T-helper 2 cell (primary cell): ENCODE measurements at regions not wholly inside any gene's neighbourhood (a gene's known extent, or its start where the extent isn't known, plus 50 kb on each side); places are given as distances from the start of the nearest gene placed in this dataset.
A peak's percentile ranks its signal among the peaks of the same experiment; 100 is the strongest.

Source experiments
- DNase-seq, 5 experiments: peaks; one replicate each; pipeline versions ENCODE4 v3.0.0 to v3.0.0-alpha.2; 2012 to 2022

DNA sequence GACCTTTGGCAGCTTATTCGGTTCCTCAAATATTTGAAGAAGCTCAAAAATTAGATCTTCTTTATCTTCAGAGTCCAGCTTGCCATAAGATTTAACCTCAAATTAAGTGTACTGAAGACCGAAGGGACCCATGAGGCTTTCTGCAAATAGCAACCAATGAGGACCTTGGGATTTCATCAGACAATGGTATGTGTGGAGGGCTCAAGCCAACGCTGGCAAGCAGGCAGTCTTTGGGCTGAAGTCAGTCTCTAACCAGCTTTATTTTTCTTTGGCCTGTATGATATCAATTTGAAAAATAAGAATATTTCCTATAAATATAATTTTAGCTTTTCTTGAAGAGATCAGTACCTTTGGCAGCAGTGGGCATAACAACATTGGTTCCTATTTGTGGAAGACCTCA is 692.7 kb downstream of the MCTP2 start:
- no peak for DNase-seq

DNA sequence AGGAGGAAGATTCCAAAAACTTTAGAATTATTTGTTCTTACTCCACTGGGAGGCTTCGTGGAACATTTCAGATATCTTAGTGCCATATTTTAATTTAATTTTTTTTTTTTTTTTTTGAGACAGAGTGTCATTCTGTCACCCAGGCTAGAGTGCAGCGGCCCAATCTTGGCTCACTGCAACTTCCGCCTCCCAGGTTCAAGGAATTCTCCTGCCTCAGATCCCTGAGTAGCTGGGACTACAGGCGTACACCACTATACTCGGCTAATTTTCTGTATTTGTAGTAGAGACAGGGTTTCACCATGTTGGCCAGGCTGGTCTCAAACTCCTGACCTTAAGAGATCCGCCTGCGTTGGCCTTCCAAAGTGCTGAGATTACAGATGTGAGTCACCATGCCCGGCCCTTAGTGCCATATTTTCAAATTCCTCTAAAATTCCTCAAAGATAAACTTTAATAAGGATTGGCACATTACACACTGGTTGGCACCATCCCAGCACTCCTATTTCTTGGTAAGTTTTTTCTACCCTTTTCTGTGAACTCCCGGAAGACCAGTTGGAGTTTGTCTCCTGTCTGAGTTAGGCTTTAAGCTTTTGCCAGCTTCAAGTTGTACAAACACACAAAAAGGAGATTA is 693.7 kb downstream of the MCTP2 start:
- DNase-seq: no peak

DNA sequence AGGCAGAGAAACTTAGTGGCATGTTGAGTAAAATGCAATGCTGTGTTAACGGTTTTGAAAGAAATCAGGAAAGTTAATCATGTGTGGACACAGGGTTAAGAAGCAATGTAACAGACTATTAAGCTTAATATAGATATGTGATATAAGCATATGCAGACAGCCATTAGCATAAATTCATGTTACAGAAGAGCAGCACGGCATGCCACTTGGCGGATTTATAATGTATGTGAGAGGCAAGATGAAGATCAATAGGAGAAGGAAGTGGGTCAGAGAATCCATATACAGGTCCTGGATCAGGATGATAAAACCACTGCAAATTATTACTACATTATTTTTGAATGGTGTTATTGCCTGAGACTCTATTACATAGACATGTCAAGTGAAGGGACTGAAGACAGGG is 694.3 kb downstream of the MCTP2 start:
- no peak for DNase-seq

DNA sequence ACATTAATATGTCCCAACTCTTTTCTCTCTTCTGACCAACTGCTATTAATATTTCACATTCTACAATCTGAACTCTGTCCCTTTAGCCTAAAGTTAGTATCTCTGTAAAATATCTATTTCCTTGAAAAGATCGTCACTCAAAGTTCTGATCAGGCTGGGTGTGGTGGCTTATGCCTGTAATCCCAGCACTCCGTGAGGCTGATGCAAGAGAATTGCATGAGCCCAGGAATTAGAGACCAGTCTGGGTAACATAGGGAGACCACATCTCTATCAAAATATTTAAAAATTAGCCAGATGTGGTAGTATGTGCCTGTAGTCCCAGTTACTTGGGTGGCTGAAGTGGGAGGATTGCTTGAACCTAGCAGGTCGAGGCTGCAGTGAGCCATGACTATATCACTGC is 695.6 kb downstream of the MCTP2 start:
- no peak for DNase-seq

DNA sequence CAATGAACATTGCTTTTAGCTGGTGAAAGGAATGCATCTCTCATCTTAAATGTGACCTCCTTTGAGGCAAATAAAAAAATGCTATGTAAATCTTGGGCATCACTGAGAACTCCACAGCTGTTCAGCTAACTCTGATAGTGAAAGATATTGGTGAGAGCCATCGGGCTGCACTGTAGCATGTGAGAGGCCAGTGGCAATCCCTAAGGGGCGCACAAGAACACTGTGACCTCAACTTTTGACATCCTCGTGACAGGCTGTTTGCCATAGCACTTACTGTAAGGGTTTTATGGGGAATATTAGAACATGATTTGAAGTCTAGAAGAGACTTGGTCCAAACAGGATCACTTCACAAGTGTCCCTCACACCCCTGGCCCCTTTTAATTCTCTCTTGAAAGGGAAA is 697.9 kb downstream of the MCTP2 start:
- no peak for DNase-seq

DNA sequence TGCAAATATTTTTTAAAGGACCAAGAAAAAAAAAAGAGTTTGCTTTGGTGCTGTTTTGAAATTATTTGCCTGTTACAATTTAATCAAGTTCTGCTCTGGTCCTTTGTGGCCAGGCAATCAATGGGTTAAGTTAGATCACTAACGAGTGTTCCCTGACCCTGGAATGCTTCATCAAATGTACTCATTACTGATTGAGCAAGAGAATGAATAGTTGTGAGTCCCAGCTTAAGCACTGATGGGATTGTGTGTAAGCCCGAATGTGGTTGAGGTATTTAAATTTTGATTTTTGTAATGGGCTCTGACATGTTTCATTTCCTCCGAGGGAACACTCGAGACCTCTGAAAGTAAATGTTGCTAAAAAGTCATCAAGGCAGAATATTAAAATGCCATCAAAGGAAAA is 699.1 kb downstream of the MCTP2 start:
- no peak for DNase-seq

DNA sequence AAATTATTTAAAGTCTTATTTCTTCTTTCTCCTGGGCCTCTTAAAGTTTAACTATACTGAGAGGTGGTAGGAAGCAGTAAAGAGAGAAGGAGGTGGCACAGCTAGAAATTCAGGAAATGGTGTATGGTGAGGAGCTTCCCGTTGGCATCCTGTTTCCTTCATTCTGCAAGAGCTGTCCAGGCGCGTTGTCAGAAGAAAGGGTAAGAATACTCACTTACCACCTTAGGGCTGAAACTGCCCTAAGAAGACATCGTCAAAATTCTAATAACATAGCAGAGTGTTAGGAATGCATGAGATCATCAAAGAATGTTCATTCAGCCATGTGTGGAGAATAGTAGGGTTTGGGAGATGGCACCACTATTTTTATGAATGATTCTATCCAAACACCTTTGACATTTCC is 699.6 kb downstream of the MCTP2 start:
- DNase-seq: no peak

DNA sequence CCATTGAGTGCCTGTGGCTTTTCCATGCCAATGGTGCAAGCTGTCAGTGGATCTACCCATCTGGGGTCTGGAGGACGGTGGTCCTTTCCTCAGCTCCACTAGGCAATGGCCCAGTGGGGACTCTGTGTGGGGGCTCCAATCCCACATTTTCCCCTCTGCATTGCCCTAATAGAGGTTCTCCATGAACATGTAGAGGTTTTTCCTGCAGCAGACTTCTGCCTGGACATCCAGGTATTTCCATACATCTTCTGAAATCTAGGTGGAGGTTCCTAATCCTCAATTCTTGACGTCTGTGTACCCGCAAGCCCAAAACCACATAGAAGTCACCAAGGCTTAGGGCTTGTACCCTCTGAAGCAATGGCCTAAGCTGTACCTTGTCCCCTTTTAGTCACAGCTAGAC is 703.1 kb downstream of the MCTP2 start:
- no peak for DNase-seq

DNA sequence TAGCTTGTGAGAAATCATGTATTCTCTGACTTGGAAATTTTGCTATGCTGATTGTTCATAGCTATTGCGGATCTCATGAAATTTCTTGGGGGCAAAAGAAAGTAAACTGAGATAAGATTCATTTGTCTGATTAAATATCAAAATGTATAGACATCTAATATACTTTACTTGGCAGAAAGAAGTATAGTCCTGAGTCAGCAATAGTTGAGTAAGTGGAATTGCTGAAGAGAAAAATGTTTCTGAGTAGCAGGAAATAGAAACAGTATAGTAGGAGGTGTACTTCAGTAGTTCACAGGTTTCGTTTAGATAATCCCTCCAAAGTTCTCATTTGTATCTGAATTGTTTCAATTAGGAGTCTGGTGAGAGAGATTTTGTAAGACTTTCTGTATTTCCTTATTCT is 705.9 kb downstream of the MCTP2 start:
- DNase-seq: no peak

DNA sequence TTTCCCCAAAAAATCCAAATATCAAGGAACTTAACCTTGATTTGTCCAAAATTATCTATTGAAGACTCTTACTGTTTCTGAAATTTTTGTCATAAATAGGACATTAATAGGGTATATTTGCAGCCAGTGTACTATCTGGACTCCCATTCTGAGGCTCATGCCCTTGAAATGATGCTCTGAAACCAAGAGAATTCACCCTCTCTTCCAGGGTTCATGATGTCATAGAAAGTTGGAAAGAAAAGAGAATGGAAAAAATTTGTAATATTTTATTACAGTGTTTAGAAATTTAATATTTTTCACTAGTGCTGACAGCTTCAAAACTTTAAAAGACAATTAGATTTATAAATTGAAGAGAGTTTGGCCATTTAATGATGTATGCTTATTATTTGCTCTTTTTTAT is 712.5 kb downstream of the MCTP2 start:
- no peak for DNase-seq

DNA sequence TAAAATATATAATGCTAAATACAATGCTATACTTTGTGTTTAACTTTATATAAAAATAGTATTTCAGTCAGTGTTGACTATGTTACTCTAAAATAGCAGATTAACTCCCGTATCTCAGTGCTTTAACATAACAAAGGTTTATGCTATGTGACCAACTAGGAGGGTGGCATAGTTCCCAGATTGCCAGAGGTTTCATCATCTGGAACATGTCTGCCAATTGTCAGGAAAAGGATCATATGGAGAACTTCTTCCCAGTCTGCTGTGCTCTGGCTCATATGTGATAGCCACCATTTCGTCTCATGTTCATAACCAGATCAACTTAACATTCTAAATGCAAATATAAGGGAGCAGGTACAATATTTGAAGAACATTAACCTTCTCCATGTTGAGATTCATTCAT is 720.2 kb downstream of the MCTP2 start:
- DNase-seq: no peak

DNA sequence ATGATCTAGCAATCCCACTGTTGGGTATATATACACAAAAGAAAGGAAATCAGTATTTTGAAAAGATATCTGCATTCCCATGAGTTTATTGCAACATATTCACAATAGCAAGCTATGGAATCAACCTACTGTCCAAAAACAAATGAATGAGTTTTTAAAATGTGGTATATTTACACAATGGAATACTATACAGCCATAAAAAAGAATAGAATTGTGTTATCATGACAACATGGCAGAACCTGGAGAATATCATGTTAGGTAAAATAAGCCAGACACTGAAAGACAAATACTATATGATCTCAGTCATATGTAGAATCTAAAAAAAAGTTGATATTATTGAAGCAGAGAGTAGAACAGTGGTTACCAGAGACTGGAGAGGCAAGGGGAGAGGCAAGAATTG is 732.6 kb downstream of the MCTP2 start:
- no peak for DNase-seq

DNA sequence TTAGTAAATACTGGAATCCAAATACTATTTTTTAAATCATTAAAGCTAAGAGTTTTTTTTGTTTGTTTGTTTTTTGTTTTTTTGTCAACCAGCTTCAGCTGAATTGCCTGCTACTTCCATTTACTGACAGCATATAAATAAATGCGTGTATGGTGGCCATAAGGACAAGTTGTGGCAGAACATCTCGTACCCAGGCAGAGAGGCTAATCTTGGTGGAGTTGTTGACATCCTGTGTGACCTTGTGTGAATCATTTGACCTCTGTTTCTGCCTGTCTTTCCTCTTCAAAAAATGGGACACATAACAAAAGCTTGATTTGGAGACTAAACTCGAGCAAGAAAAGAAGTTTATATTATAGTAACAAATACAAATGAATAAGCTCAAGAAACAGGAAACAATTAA is 734.2 kb downstream of the MCTP2 start:
- no peak for DNase-seq

DNA sequence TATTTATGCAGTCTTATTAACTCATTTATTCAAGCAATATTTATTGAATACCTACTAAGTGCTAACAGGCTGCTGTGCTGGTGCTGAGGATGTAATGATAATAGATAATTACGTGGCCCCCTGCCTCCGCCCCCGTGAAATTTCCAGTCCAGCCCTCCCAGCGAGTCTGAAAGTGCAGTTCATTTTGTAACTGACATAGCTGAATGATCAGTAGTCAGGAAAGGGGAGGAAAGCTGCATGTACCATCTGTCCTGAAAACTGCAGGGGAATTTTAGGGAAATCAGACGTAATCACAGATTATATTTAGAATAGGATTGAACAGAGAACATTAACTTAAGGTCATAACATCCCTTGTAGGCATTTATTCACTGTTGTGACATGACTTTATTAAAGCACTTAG is 736.8 kb downstream of the MCTP2 start:
- DNase-seq: no peak

DNA sequence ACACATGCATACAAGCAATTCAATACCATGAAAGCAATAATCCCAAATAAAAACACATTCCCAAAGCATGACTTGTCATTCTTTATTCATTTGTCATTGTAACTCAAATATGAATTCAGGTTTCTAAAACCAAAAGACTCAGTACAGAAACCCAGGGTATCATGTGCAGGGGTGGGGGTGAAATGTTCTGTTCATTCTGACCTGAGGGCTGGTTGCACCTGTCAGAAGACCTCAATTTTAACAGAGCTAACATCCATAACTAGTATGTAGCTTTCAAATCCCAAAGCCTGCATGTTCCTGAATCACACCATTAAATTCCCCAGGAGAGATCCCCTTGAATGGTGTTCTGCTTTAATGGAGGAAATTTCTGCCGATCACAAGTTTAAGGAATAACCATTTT is 738.7 kb downstream of the MCTP2 start:
- DNase-seq: no peak

DNA sequence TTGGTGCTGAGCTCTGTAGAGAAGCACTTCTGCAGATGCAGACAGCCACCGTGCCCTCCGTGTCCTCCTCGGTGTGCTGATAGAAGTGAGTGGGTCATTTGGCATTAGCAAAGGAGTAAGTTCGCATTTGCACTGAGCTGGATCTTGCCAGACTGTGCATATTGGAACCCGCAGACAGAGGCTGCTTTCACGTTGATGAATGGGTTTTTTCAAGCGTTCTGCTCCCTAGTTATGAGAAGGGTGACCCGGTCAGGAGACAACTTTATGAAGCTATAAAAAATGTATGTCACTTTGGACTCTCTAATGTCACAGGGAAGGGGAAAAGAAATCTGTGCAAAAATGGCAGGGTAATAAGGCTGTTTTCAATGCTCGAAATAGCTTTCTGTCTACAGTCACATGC is 739.4 kb downstream of the MCTP2 start:
- no peak for DNase-seq

DNA sequence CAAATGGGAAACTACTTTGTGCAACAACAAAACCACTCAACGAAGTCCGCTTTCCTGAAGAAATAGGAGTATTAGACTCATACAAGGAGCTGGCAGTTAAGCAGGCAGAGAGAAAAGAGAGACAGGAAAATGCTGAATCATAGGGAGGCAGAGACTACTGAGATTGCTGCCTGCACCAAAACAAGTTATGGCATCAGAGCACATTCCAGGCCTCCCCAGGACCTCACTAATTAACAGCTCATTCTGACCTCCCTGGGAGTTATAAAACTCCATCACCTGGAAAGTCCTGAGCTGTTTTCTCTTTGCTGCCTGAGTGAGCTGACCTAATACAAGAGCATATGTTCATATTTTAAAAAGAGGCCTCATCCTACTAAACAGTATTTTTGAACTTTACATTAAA is 741.0 kb downstream of the MCTP2 start:
- DNase-seq: no peak

DNA sequence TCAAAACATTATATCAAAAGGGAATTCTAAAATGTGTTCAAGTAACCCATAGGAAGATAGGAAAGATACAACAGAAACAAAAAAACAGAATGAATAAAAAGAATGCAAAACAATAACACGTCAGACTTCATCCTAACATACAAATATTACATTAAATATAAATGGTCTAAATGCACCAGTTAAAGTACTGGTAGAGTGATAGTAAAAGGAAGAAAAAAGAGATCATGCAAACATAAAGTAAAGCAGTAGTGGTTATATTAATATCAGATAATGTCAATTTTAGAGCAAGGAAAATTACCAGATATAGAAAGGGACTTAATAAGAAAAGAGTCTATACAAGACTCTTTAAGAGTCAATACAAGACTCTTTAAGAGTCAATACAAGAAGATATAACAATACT is 755.7 kb downstream of the MCTP2 start:
- DNase-seq: no peak

DNA sequence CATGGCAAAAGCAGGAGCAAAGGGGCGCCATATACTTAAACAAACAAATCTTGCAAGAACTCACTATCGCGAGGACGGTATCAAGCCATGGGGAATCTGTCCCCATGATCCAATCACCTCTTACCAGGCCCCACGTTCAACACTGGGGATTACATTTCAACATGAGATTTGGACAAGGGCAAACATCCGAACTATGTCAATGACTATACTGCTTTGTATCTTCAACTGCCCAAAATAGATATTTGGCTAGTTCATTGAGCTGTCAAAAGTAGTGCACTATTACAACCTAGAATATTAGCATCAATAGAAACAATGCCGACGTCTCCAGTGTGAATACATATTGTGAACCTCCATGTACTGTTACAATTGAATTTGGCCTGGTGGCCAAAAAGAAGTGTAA is 760.4 kb downstream of the MCTP2 start:
- DNase-seq: no peak

DNA sequence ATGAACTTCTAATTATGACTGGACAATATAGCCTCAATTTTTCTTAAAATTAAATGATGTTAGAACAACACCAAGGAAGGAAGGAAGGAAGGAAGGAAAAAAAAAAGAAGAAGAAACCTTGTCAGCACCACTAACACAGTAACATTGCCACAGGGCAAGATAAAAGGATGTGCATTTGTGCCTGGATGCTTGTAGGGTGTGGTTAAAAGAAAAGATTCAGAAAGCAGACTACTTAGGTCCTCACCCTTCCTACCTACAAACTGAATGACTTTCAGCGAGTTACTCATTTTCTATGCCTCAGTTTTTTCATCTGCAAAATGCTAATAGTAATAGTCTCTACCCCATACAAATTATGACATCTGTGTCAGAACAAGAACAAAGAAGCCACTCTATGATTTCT is 778.3 kb downstream of the MCTP2 start:
- DNase-seq: no peak

DNA sequence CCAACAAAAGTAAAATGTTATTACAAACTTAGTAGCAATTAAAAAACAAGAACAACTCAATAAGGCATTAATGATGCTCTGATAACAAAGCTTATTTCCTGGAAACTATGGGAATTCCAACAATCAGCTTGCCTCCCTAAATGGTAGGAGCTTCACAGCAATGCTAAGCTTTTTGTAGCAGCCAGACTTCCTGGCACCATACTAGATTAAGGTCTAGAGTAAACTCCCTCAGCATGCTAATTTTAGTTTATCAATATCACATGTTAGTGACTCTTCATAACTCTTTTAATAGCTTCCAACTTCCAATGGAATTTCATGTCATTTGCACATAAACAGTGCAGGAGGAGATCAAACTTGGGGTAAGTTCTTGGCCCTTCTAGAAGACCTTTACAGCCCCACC is 782.0 kb downstream of the MCTP2 start:
- DNase-seq: no peak

DNA sequence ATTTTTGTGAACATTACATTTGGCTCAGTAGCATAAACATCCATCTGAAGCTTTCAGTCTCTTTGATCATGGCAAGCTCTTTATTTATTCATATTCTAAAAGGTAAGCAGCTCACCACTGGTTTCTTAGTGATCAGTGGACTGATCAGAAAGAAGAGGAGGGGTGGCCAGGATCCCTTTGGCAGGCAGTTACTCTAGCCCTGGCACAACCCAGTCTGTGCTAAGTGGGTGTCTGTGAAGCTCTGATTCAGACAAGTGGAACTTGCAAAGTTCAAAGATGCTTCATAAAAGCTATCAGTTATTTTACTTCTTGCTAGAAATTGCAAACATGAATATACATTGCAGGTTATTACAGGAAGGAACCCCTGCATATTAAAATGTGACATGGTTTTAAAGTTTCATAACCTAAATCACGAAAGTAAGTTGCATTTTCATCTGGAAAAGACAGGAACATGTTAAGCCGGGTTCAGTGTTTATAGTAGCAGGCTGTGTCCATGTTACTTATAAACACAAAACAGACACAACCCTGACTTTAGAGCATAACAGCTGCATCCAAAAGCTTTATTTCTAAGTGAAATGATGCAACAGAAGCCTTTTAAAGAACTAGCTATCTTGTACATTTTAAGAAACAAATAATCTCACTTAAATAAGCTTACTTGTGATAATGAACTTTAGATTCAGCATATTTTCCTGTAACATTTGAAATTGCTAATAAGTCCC is 785.3 kb downstream of the MCTP2 start:
- DNase-seq: no peak

DNA sequence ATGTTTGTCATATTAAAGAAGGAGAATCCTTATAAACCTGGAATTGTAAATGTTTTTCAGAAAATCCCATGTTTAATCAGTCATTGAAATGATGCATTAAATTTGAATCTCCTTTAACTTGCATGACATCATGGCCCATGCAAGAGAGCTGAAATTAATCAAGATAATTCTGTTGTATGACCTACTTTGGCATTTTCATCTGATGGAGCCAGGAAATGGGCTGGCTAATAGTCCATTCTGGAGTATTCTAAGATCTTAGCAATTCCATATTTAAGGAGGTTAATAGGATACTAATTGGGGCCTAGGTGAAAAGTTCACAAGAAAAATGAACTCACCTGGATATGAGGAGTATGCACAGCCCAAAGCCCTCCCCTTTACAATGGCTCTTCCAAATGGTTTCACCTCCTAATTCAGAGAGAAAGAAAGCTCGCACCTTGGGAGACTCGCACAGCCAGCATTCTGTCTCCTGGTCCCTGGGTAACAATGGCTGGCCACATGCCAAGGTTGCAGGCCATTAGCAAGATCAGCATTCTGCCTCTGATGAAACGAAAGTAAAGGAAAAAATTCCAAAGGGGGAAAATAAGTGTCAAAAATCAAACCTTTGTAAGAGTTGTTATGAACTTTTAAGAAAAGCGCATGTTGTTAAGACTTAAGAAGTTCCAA is 786.4 kb downstream of the MCTP2 start:
- no peak for DNase-seq

DNA sequence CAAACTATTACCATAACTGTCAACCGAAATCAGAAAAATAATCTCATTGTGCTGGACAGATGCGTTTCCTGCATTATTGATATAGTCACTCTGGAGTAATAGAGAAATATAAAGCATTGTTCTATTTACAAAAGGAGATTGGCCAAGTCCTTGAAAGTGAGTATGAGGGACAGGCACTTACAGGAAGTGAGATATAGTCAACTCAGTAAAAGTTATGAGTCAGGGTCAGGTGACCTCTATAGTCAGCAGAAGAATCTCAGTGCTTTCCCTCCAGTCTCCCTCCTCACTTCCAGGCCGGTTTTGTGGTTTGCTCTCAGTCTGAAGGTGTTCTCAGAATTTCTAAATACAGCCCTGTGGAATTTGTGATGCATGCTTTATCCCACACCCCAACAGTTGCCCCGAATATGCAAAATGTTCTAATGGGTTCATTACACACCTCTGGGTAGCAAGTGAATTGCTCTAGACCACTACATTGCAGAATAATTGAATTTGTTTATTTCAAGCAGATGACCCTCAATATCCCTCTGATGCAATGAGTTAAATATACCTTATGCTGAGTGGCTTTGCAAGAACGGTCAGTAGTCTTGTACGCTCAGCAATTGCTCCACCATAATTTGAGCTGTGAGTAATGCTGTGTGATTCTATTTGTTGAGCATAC is 787.7 kb downstream of the MCTP2 start:
- peak in 1 of 5 experiments; percentile 0 for DNase-seq
